GM21381 (cell line): ENCODE measurements at regions not wholly inside any gene's neighbourhood (a gene's known extent, or its start where the extent isn't known, plus 50 kb on each side); places are given as distances from the start of the nearest gene placed in this dataset.
"Not testable (repeated sequence)": the region's sequence is repeated elsewhere in the genome, so short reads cannot be mapped to it uniquely, and the experiment has no call there.

Experiments used
- ATAC-seq: cut with Tn5 transposase; IDR thresholded peaks from one replicate; pipeline ENCODE4 v1.9.1; 2021; ENCODE audit warnings: mild to moderate bottlenecking, moderate library complexity; ENCODE audit not compliant: unreplicated experiment

DNA sequence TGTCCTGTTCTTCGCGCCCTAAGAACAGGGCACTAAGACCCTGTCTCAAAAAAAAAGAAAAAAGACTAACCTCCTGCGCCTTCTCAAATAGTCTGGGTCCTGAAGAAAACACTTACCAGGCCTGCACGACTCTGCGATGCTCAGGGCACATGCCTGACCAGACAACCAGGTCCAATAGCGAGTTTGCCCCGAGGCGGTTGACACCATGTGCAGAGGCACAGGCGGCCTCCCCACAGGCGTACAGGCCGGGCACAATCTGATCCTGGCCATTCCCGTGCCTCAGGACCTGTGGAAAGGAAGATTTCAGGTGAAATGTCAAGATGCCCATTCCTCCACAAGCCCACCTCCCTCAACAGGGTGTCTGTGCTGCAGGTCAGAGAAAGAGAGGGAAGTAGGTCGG lies 65.9 kb upstream of the TNK2 start:
- ATAC-seq: not testable (repeated sequence)

DNA sequence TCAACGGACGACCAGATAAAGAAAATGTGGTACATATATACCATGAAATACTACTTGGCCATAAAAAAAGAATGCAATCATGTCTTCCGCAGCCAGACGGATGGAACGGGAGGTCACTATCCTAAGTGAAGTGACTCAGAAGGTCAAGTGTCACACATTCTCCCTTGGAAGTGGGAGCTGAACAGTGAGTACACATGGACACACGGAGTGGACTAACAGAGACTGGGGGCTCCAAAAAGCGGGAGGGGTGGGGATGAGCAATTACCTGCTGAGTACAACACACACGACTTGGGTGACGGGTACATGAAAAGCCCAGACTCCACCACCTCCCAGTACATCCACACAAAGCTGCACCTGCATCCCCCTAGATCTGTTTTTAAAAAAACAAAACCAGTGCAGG lies 62.5 kb upstream of the TNK2 start:
- ATAC-seq: not testable (repeated sequence)

DNA sequence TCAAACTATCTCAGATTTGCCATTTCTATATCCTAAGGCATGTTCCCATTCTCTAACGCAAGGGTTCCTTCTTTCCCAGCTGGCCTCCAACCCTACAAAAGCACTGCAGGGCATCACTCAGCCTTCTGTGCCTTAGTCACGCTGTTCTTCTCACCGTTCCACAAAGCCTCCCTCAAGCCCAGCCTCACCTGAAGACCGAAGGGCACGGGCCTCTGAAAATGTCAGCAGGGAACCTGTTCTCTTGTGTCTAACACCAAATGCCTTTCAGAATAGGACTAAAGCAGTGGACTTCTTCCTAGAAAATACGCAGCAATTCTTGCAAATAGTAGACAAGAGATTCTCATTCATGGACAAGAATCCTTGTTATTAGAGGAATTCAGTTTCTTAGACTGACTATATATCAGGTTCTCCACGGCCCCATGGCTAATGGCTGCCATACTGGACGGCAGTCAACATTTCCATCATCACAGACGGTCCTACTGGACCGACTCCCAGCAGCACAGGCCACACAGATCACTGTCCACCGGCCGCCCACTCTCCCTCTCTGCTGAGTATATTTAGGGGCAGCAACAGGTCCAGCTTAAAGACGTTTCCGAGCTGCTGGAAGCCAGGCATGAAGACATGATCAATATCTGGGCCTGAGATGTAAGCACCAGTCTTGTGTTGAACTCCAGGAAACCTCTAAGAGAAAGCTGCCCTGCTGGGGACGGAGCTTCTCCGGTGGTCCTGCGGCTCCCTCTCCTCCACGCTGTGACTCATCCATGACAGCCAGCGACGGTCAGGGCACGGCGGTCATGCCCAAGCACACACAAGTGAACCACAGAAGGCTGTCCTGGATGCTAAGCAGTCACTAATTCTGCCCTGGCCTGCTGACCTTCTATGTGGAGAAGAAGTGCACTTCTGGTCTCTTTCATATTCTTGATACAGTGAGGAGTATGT lies 61.8 kb upstream of the TNK2 start:
- ATAC-seq: not testable (repeated sequence)

DNA sequence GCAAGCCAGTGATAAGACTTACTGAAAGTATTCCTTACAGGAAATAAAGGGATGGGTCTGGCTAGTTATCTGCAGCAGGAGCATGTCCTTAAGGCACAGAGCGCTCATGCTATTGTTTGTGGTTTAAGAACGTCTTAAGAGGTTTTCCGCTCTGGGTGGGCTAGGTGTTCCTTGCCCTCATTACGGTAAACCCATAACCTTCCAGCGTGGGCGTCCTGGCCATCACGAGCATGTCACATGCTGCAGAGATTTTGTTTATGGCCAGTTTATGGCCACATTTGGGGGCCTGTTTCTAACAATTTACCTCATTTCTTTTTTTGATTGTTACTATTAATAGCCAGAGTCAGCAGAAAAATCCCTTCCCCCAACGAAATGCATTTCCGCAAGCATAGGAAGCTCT lies 61.0 kb upstream of the TNK2 start:
- not testable (repeated sequence) for ATAC-seq

DNA sequence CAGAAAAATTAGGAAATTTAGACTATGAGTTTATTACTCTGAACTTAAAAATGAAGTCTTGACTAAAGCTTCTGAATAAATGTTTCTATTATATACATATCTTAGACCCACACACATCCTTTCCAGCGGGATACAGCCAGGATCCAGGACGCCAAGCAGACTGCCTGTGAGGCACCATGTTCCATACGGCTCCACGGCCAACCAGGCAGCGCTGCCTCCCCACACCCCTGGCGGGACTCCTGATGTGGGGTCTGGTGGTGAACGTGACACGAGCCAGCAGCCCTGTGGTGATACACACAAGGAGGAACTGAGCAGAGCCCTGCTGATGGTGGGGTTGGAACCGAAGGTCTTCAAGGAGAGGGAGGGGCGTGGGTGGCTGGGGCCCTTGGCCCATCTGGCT lies 59.8 kb upstream of the TNK2 start:
- not testable (repeated sequence) for ATAC-seq

DNA sequence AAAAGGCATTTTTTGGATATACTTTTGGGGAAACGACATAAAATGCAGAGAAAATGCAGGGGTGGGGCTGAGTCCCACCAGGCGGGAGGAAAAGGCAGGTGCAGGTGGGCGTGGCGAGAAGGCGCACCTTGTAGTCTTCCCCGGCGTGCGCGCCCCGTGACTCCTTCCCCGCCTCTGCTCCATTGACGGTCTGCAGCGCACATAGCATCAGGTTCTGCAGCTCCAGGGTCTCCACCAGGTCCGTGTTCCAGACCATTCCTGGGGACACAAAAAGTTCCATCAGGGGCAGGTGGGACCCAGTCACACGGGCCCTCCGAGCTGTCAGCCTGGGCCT lies 59.0 kb upstream of the TNK2 start:
- ATAC-seq: not testable (repeated sequence)

DNA sequence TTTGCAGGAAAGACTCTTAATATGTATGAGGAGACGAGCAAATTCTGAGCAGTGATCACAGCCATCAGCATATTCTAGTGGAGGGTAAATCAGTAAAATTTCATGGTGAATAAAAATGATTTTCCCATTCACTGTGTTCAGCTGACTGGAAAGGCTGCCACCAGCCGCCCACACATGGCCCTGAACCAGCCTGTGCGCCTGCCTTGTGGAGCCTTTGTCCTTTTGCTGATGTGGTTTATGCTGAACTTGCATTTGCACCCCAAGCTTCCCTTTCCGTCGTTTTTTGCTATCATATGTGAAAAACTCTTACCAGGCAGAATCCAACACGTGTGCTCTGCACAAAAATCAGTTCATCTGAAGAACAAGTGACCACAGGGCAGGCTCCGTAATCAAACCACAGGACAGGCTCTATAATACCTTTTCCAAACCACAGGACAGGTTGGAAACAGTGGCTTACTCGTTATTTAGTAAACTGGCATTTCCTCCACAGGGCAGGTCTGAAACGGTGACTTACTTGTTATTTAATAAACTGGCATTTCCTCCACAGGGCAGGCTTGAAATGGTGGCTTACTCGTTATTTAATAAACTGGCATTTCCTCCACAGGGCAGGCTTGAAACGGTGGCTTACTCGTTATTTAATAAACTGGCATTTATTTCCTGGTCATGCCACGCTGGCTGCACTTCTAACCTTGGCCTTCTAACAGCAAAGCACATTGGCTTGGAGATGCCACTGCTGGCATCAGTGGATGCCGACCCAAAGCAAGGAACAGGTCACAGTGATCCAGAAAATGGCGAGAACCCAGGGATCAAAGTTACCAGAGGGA lies 58.4 kb upstream of the TNK2 start:
- not testable (repeated sequence) for ATAC-seq

DNA sequence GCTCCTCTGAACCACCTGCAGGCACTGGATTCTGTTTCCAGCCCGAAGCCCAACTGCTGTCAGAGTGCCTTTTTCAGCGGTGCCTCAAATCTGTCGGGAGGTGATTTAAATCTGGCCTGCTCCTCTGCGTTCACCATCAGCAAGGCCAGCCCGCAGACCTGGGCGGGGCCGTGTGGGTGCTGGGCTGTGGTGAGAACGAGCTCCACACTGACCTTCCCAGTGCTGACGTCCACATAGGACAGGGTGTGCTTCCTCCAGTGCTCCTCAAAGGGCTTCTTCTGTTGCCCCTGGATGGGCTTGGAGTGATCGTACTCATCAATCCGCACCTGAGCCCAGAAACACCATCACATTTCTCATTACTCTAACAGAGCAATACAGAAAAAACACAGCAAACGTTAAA lies 56.9 kb upstream of the TNK2 start:
- not testable (repeated sequence) for ATAC-seq

DNA sequence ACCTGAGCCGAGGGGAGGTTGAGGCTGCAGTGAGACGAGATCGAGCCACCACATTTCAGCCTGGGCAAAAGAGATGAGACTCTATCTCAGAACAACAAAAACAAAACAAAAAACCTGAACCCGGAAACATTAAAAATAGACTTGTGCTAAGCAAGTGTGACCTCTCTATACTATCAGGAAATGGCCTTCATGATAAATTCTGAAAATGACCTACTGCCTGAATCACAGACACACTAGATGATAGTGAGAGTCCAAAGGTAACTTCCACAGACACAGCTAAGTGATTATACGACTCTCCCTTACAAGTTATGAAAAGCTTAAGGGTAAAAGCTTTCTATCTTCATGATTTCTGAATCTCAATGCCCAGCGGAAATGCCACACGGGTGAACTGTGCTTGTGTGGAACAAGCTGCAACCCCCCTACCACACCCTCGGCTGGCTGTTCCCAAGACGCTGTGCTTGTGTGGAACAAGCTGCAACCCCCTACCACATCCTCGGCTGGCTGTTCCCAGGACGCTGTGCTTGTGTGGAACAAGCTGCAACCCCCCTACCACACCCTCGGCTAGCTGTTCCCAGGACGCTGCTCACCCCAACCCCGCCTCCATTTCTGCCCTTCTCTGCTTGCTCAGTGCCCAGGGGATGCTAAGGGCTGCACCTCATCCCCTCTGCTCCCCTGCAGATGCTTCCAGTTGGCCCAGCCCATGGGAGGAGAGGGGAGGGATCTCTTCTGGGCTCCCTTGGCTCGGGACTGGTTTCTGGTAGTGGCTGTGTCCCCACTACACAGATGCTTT lies 56.2 kb upstream of the TNK2 start:
- ATAC-seq: not testable (repeated sequence)

DNA sequence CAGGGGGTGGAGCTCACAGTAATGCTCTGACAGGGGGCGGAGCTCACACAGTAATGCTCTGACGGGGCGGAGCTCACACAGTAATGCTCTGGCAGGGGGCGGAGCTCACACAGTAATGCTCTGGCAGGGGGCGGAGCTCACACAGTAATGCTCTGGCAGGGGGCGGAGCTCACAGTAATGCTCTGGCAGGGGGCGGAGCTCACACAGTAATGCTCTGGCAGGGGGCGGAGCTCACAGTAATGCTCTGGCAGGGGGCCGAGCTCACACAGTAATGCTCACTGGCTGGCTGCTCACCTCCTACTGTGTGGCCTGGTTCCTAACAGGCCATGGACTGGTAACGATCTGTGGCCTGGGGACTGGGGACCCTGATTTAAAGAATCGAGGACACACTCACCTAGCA lies 53.9 kb upstream of the TNK2 start:
- not testable (repeated sequence) for ATAC-seq

DNA sequence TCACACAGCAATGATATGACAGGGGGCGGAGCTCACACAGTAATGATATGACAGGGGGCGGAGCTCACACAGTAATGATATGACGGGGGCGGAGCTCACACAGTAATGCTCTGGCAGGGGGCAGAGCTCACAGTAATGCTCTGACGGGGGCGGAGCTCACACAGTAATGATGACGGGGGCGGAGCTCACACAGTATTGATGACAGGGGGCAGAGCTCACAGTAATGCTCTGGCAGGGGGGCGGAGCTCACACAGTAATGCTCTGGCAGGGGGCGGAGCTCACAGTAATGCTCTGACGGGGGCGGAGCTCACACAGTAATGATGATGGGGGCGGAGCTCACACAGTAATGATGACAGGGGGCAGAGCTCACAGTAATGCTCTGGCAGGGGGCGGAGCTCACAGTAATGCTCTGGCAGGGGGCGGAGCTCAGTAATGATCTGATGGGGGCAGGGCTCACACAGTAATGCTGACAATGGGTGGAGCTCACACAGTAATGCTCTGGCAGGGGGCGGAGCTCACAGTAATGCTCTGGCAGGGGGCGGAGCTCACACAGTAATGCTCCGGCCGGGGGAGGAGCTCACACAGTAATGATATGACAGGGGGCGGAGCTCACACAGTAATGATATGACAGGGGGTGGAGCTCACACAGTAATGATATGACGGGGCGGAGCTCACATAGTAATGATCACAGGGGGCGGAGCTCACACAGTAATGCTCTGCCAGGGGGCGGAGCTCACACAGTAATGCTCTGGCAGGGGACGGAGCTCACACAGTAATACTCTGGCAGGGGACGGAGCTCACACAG lies 52.8 kb upstream of the TNK2 start:
- not testable (repeated sequence) for ATAC-seq

DNA sequence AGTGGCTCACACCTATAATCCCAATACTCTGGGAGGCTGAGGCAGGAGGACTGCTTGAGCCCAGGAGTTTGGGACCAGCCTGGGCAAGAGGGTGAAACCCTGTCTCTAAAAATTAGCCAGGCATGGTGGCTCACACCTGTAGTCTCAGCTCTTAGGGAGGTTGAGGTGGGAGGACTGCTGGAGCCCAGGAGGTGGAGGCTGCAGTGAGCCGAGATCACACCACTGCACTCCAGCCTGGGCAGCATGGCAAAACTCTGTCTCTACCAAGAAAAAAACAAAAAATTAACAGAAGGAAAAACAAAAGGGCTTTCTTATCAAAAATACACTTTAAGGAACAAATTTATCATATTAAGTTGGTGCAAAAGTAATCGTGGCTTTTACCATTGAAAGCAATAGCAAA lies 51.8 kb upstream of the TNK2 start:
- ATAC-seq: not testable (repeated sequence)

DNA sequence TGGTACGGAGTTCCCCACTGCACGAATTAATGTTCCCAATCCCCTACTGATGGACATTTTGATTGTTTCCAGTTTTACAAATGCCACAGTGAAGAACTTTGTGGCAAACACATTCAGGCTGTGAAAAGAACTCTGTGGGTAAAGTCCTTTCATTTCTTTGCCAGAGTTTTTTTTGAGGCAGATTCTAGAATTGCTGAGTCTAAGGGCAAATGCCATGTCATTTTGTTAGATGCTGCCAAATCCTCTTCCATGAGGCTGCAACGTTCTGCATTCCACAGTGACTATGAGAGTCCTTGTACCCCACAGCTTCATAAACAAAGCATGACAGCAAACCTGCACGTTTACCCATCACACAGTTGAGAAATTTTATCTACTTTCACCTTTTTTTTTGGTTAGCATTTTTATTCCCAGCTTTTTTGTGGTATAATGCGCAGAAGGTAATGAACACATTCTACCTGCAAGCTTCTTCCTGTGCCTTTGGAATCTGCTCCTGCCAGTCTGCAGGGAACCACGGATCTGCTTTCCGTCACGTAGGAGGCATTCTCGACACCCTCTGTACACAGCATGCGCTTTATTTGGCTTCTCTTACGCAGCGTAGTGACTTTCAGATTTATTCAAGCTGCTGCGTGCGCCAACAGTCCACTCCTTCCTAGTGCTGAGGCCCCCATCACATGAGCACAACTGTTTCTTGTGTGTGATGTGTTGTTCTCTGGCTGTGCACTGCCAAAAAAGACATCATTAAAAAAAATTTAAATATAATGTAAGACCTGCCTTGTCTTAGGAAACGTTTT lies 51.2 kb upstream of the TNK2 start:
- ATAC-seq: not testable (repeated sequence)

DNA sequence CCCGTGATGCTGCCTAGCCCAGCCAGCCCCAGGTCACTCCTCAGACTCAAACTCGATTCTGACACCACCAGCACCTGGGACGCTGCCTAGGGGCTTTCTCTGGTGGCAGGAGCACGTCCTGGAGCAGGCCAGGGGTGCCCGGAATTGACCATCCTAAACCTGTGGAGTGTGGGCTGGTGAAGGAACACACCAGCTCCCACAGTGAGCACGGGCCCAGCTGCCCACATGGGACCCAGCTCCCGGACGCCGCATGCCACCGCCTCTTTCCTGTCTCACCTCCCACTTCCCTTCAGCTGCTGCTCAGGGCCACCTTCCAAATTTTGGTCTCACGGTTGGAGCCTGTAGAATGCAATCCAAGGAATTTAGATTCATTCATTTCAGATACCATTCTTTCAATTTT lies 50.4 kb upstream of the TNK2 start:
- ATAC-seq: not testable (repeated sequence)
